PC-9 (cell line): ENCODE measurements at regions not wholly inside any gene's neighbourhood (a gene's known extent, or its start where the extent isn't known, plus 50 kb on each side); places are given as distances from the start of the nearest gene placed in this dataset.

Experiments used
- CTCF ChIP-seq: fragments of 200-600 bp; sonication (generic); conservative IDR thresholded peaks from 2 replicates; pipeline ENCODE4 v1.6.1; 2017; ENCODE audit warnings: mixed run types, antibody characterized with exemption, mild to moderate bottlenecking, moderate library complexity
- EZH2 ChIP-seq: fragments of 200-600 bp; sonication (generic); IDR thresholded peaks from 2 replicates; pipeline ENCODE4 v1.8.0; 2017; ENCODE audit warnings: antibody characterized with exemption, low read depth

DNA sequence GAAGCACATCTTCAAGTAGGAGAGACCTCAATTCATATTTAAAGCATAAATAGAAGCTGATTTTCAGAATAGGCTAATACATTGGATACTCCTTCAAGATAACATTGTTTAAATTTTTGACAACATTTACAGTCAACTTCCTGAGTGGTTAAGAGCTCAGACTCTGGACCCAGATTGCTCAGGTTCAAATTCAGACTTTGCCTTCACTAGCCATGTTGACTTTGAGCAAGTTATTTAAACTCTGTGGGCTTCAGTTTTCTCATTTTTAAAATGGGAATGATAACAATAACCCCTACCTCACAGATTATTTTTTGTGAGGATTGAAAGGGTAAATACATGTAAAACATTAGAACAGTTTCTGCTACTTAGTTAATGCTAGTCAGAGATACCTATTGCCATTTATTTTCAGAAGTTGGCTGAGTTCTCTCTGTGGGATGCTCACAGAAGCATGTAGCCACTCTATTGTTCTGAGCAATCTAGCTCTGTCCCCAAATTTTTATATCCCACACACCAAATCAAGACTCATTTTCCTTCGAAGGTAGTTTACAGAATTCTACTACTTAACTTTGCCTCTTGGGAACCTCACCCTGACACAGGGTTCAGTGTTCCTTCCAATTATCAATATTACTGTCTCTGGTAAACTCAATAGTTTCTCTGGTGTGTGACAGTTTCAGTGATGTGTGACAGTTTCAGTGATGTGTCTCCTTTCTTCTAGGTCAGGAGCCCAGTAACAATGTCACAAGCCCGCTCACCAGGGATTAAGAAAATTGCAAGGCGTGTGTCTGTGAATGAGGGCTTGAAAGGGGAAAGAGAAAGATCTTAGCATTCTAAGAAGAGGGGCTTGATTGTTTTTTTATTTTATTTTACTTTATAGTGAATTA, 79.4 kb upstream of the OSTN start:
- TF ChIP-seq CTCF (no peak), EZH2 (no peak)
